ENCODE measurements at regions not wholly inside any gene's neighbourhood (a gene's known extent, or its start where the extent isn't known, plus 50 kb on each side); places are given as distances from the start of the nearest gene placed in this dataset.
"Not testable (repeated sequence)": the region's sequence is repeated elsewhere in the genome, so short reads cannot be mapped to it uniquely, and the experiment has no call there.

DNA sequence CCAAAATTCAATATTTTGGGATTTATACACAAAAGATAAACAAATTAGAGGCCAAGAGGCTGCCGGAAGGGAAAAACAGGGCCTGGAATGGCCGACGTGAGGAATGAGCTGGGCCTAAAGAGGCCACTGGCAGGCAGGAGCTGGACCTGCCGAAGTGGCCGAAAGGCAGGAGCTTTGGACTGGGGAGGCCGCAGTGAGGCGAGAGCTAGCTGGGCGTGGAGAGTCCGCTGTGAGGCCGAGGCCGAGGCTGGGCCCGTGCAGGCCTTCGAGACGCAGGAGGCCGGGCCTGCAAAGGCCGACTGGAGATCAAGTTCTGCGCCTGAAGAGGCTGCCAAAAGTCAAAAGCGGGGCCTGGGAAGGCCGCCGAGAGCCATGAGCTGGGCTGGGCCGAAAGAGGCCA, 316.5 kb downstream of the OR4F29 start:
- DNase-seq (ENCODE audit: low read depth); in situ Hi-C loops (cut with HindIII; ENCODE audit: low pct_unique_long_range_greater_than_20kb, low sequenced_read_pairs): not testable (repeated sequence)

DNA sequence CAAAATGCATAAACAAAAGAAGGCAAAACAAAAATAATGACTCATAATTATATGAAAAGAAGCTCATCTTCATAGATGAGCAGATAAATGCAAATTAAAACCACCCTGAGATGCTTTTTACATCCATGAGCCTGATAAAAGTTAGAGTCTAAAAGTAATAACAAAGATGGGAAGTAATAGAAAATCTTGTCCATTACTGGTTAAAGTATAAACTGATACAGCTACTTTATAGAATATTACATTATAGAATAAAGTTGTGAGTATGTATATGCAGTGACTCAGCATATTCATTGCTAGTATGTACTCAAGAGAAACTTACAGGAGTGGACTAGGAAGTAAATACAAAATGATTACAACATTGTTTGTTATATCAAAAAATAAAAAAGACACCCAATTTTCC, 333.0 kb downstream of the OR4F29 start:
- DNase-seq (ENCODE audit: low read depth); in situ Hi-C loops (cut with HindIII; ENCODE audit: low pct_unique_long_range_greater_than_20kb, low sequenced_read_pairs): not testable (repeated sequence)

DNA sequence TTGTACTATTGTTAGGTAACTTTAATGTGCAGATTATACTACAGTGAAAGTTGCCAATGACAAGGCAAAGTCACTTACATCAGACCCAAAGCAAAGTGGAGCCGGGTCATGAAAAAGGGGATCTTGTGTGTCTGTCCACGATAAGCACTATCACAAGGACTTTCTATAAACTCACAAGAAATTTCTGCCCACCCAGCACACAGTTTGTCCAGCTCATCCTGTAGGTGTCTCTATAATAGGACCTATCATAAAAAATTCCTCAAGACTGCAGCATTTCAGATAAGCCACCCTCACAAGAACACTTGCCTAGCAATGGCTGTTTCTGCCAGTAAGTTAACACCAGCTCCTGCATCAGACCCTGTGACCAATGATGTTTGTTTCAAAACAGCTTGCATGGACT, 335.9 kb downstream of the OR4F29 start:
- DNase-seq (ENCODE audit: low read depth); in situ Hi-C loops (cut with HindIII; ENCODE audit: low pct_unique_long_range_greater_than_20kb, low sequenced_read_pairs): not testable (repeated sequence)

DNA sequence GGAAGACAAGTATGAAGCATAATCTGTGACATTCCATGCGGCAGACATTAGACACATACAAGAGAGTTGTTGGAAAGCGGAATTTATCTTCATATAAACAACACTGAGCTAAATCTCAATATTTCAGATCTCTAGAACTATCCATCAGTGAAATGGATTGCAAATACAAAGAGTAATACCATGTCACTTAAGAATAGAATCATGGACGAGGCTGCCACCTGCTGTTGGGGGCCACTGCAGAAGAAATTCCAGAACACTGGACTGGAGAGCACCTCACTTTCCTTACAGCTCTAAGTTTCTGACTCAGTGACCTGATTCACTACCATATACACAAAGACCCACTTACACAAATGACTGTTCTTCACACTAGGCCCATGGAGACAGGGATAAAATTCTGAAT, 346.7 kb downstream of the OR4F29 start:
- DNase-seq (ENCODE audit: low read depth); in situ Hi-C loops (cut with HindIII; ENCODE audit: low pct_unique_long_range_greater_than_20kb, low sequenced_read_pairs): not testable (repeated sequence)

DNA sequence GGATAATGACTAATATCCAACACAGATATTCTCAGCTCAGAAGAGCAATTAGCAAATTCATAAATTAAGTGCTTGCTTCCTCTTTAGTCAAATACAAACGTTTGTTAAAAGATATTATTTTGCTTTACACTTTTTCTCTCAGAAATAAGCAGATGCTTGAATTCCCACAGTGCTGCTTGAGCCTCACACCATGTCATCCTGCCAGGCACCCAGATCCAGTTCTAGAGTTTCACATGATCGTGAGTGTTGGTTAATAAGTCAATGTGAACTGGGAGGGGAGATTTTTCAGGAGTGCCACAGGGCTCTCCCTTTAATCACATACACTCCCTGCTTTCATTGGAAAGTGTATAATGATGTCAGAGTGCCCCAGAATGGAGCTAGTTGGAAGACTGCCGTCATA, 352.0 kb downstream of the OR4F29 start:
- DNase-seq (ENCODE audit: low read depth); in situ Hi-C loops (cut with HindIII; ENCODE audit: low pct_unique_long_range_greater_than_20kb, low sequenced_read_pairs): not testable (repeated sequence)

DNA sequence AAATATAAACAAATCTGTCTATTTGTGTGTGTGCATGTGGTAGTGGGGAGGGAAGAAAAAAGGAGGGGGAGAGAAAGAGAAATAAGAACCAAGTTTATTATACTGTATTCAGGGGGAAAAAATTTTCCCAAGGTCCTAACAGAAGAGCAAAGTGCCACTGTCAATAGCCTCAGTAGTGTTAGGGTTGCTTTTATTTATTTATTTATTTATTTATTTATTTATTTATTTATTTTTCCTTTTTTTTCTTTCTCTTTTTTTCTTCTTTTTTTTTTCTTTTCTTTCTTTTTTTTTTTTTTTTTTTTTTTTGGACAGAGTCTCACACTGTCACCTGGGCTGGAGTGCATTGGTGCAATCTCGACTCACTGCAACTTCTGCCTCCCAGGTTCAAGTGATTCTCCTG, 352.7 kb downstream of the OR4F29 start:
- DNase-seq (ENCODE audit: low read depth); in situ Hi-C loops (cut with HindIII; ENCODE audit: low pct_unique_long_range_greater_than_20kb, low sequenced_read_pairs): not testable (repeated sequence)

DNA sequence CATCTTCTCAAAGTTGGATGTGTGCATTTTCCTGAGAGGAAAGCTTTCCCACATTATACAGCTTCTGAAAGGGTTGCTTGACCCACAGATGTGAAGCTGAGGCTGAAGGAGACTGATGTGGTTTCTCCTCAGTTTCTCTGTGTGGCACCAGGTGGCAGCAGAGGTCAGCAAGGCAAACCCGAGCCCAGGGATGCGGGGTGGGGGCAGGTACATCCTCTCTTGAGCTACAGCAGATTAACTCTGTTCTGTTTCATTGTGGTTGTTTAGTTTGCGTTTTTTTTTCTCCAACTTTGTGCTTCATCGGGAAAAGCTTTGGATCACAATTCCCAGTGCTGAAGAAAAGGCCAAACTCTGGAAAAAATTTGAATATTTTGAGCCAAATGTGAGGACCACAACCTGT, 360.2 kb downstream of the OR4F29 start:
- in situ Hi-C loops (cut with HindIII; ENCODE audit: low pct_unique_long_range_greater_than_20kb, low sequenced_read_pairs), result not testable (repeated sequence)

DNA sequence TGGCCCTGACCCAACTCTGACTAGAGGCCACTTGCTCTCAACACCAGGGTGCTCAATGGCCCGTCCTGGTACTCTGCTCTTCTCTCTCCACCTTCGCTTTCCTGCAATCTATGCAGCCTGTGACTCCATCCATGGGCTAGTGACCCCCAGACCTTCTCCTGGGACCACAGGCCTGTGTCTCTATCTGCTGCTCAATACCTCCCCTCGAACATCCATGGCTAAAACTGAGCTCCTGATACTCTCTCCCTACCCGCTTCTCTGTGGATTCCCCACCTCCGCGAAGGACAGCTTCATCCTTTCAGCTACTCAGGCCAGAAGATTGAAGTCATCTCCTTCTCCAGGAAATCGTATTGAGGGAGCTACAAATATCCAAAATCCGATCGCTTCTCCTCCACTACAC, 363.4 kb downstream of the OR4F29 start:
- DNase-seq (ENCODE audit: low read depth); in situ Hi-C loops (cut with HindIII; ENCODE audit: low pct_unique_long_range_greater_than_20kb, low sequenced_read_pairs): not testable (repeated sequence)

More for the DNA sequence above, 360.2 kb downstream of the OR4F29 start:
- DNase-seq (ENCODE audit: low read depth), result not testable (repeated sequence)

DNA sequence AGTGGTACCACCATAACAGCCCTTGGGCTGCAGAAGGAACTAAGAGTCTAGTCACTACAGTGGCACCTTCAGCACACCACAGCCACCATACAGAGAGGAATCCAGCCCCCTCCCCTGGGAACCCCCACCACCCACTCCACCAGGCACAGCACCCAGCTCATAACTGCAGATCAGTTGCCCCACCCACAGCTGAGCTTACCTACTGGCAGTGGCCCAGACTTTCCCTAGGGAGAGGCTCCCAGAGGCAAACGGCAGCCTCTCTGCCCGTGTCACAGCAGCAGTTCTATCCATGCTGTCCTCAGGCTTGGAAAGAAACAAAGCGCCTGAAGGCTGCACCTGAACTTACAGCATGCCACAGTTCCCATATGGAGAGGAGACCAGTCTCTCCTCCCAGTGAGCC, 372.3 kb downstream of the OR4F29 start:
- DNase-seq (ENCODE audit: low read depth); in situ Hi-C loops (cut with HindIII; ENCODE audit: low pct_unique_long_range_greater_than_20kb, low sequenced_read_pairs): not testable (repeated sequence)

DNA sequence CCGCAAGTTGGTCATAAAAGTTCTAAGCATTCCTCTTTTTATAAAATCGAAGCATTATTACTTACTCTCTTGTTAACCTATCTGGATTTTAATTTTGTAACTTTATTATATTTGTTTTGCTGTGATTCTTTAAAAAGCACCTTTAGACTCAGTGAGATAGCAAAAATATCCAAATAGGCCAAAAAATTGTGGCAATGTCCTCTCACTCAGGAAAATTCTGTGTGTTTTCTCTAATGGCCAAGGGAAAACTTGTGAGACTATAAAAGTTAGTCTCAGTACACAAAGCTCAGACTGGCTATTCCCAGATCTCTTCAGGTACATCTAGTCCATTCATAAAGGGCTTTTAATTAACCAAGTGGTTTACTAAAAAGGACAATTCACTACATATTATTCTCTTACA, 386.4 kb downstream of the OR4F29 start, which contains the start of gene OR4F5:
Gene OR4F5 (plus strand): TSS at position 301 of the 400 bp plus-strand sequence.
- DNase-seq (ENCODE audit: low read depth); in situ Hi-C loops (cut with HindIII; ENCODE audit: low pct_unique_long_range_greater_than_20kb, low sequenced_read_pairs): not testable (repeated sequence)

DNA sequence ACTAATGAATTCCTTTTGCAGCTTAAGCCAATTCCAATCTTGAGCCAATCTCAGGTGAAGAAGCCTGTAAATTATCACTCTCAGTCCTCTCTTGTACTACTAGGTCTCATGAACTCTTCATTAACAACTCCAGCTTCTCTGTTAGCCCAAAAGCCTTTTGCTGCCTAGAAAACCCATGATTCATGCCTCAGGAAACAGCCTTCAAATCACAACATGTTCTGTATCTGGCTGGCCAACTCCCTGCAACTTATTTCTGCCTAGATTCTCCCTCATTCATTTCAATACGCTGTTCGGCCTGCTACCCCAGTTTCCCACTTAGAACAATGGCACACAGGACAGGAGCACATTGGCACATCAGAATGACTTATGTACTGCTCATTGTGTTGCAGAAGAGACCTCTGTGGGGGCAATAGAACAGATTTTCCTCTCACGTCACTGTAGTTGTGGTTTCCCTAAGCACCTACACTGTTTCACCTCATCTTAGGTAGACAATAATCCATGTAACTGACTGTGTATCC, 395.4 kb downstream of the OR4F29 start:
- in situ Hi-C loops (cut with HindIII; ENCODE audit: low pct_unique_long_range_greater_than_20kb, low sequenced_read_pairs); DNase-seq (ENCODE audit: low read depth): not testable (repeated sequence)

DNA sequence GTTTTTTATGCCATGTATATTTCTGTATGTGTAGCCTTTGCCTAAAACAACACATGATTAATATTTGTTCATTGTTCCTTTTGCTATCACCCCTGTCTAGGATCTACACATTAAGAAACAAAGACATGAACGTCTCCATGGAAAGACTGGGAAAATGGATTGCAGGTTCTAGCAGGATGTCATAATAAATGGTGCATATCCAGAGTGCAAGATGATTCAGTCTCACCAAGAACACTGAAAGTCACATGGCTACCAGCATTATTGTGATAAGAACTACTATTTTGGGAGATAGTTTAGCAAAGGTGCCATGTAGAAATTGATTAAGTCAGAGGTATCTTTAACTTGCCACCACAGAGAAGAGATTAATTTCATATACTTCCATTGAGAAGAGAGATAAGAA, 398.3 kb downstream of the OR4F29 start:
- in situ Hi-C loops (cut with HindIII; ENCODE audit: low pct_unique_long_range_greater_than_20kb, low sequenced_read_pairs); DNase-seq (ENCODE audit: low read depth): not testable (repeated sequence)

DNA sequence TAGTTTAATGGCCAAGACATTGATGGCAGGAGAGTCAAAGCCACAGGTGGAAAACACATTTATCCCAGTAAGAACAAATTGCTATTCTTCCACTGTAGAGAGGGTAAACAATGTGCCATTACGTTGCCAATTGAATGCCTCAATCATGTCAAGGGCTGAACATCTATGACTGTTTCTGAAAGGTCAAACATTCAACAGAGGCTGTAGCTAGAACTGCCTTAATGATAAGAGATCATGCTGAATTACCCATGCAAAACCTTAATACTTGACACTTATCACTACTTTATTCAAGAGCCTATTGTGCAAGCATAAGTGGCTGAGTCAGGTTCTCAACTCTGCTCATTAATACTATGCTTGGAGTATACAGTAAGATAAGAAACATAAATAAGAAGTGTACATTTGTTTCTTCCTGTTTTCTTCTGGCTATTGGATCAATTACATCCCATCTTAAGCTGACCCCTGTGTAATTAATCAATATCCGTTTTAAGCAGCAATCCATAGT, 409.5 kb downstream of the OR4F29 start:
- in situ Hi-C loops (cut with HindIII; ENCODE audit: low pct_unique_long_range_greater_than_20kb, low sequenced_read_pairs); DNase-seq (ENCODE audit: low read depth): not testable (repeated sequence)

DNA sequence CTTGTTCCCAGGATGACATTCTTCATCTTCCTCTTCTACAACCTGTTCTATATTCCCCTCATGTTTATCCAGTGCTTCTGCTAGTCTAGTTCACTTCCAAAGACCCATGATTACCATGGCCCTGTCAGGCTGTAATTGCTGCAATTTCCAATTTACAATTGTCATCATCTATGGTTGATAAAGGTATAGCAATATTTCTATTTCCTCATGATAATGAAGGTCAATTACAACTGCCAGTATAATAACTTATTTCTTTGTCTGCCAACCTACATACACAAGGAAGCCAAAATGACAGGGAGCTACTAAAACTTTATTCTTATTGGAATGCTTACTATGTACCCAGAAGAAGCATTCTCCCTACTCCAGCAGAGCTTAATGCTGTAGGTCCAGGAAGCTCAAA, 410.3 kb downstream of the OR4F29 start:
- in situ Hi-C loops (cut with HindIII; ENCODE audit: low pct_unique_long_range_greater_than_20kb, low sequenced_read_pairs), result not testable (repeated sequence)

DNA sequence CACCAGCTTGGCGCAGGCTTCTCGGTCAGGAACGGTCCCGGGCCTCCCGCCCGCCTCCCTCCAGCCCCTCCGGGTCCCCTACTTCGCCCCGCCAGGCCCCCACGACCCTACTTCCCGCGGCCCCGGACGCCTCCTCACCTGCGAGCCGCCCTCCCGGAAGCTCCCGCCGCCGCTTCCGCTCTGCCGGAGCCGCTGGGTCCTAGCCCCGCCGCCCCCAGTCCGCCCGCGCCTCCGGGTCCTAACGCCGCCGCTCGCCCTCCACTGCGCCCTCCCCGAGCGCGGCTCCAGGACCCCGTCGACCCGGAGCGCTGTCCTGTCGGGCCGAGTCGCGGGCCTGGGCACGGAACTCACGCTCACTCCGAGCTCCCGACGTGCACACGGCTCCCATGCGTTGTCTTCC, 422.3 kb downstream of the OR4F29 start:
- in situ Hi-C loops (cut with HindIII; ENCODE audit: low pct_unique_long_range_greater_than_20kb, low sequenced_read_pairs); DNase-seq (ENCODE audit: low read depth): not testable (repeated sequence)

More for the DNA sequence above, 410.3 kb downstream of the OR4F29 start:
- not testable (repeated sequence) for DNase-seq (ENCODE audit: low read depth)

DNA sequence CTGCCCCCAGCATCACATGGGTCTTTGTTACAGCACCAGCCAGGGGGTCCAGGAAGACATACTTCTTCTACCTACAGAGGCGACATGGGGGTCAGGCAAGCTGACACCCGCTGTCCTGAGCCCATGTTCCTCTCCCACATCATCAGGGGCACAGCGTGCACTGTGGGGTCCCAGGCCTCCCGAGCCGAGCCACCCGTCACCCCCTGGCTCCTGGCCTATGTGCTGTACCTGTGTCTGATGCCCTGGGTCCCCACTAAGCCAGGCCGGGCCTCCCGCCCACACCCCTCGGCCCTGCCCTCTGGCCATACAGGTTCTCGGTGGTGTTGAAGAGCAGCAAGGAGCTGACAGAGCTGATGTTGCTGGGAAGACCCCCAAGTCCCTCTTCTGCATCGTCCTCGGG, 434.2 kb downstream of the OR4F29 start:
- in situ Hi-C loops (cut with HindIII; ENCODE audit: low pct_unique_long_range_greater_than_20kb, low sequenced_read_pairs); DNase-seq (ENCODE audit: low read depth): not testable (repeated sequence)

DNA sequence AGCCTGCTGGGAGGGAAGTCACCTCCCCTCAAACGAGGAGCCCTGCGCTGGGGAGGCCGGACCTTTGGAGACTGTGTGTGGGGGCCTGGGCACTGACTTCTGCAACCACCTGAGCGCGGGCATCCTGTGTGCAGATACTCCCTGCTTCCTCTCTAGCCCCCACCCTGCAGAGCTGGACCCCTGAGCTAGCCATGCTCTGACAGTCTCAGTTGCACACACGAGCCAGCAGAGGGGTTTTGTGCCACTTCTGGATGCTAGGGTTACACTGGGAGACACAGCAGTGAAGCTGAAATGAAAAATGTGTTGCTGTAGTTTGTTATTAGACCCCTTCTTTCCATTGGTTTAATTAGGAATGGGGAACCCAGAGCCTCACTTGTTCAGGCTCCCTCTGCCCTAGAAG, 435.5 kb downstream of the OR4F29 start:
- DNase-seq (ENCODE audit: low read depth); in situ Hi-C loops (cut with HindIII; ENCODE audit: low pct_unique_long_range_greater_than_20kb, low sequenced_read_pairs): not testable (repeated sequence)

DNA sequence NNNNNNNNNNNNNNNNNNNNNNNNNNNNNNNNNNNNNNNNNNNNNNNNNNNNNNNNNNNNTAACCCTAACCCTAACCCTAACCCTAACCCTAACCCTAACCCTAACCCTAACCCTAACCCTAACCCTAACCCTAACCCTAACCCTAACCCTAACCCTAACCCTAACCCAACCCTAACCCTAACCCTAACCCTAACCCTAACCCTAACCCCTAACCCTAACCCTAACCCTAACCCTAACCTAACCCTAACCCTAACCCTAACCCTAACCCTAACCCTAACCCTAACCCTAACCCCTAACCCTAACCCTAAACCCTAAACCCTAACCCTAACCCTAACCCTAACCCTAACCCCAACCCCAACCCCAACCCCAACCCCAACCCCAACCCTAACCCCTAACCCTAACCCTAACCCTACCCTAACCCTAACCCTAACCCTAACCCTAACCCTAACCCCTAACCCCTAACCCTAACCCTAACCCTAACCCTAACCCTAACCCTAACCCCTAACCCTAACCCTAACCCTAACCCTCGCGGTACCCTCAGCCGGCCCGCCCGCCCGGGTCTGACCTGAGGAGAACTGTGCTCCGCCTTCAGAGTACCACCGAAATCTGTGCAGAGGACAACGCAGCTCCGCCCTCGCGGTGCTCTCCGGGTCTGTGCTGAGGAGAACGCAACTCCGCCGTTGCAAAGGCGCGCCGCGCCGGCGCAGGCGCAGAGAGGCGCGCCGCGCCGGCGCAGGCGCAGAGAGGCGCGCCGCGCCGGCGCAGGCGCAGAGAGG, 441.3 kb downstream of the OR4F29 start:
- in situ Hi-C loops (cut with HindIII; ENCODE audit: low pct_unique_long_range_greater_than_20kb, low sequenced_read_pairs); DNase-seq (ENCODE audit: low read depth): not testable (repeated sequence)

Measured in Caki2 (cell line).